ENCODE measurements at regions not wholly inside any gene's neighbourhood (a gene's known extent, or its start where the extent isn't known, plus 50 kb on each side); places are given as distances from the start of the nearest gene placed in this dataset.

GRCh38 chr6:120348926-120349325, 985.4 kb downstream of the TBC1D32 start:
- intact Hi-C loops (cut with micrococcal nuclease; ENCODE audit: unreplicated experiment): no loop called here
- DNase-seq (ENCODE audit: low spot score): no peak
- ChIA-PET CTCF (ENCODE audit: unreplicated experiment) (no interaction called here), POLR2A (no interaction called here)
- H3K4me3 ChIP-seq (ENCODE audit: low read depth, low read length, poor library complexity, severe bottlenecking): no peak overlapping the region
- H3K4me2 ChIP-seq (ENCODE audit: low read length): no peak overlapping the region
- no peak overlapping the region for H2AFZ ChIP-seq (ENCODE audit: low read length)
- TF ChIP-seq CTCF (conservative IDR thresholded peaks at IDR 0.05; ENCODE audit: low read length) (no peak), EZH2phosphoT487 (IDR thresholded peaks at IDR 0.05; ENCODE audit: borderline replicate concordance, low read depth, low read length) (no peak)
- no peaks in the 10 kb centered on the region for H3K9me3 ChIP-seq (ENCODE audit: low read length)
- H3K9me2 ChIP-seq (ENCODE audit: insufficient read depth, low read length): no peaks in the 10 kb centered on the region
- no TSS peak for BruUV-seq (replicated peaks)
- no peak overlapping the region for H3K27ac ChIP-seq (ENCODE audit: low read depth, low read length, poor library complexity, severe bottlenecking)
- H4K20me1 ChIP-seq (ENCODE audit: insufficient read depth, low read length): no peaks in the 10 kb centered on the region
- H3K36me3 ChIP-seq (ENCODE audit: insufficient read depth, low read length): no peaks in the 10 kb centered on the region
- H3K79me2 ChIP-seq (ENCODE audit: insufficient read depth, low read depth, low read length): no peaks in the 10 kb centered on the region
- H3K4me1 ChIP-seq (ENCODE audit: insufficient read depth, low read length, poor library complexity, severe bottlenecking): no peaks in the 10 kb centered on the region

- CTCF ChIA-PET (ENCODE audit: unreplicated experiment): no interaction called here
- intact Hi-C loops (cut with micrococcal nuclease; ENCODE audit: unreplicated experiment): no loop called here
- H3K9me3 ChIP-seq (ENCODE audit: low read length): no peaks in the 10 kb centered on the region
- H3K9me2 ChIP-seq (ENCODE audit: insufficient read depth, low read length): no peaks in the 10 kb centered on the region
- H3K4me1 ChIP-seq (ENCODE audit: insufficient read depth, low read length, poor library complexity, severe bottlenecking): no peaks in the 10 kb centered on the region
- BruUV-seq (replicated peaks): no TSS peak
- TF ChIP-seq EZH2phosphoT487 (IDR thresholded peaks at IDR 0.05; ENCODE audit: borderline replicate concordance, low read depth, low read length): no peak
- TF ChIP-seq CTCF (conservative IDR thresholded peaks at IDR 0.05; ENCODE audit: low read length): no peak
- H3K27ac ChIP-seq (ENCODE audit: low read depth, low read length, poor library complexity, severe bottlenecking): no peak overlapping the region
- no peaks in the 10 kb centered on the region for H3K79me2 ChIP-seq (ENCODE audit: insufficient read depth, low read depth, low read length)
- DNase-seq (ENCODE audit: low spot score): no peak
- no peak overlapping the region for H3K4me3 ChIP-seq (ENCODE audit: low read depth, low read length, poor library complexity, severe bottlenecking)
- no peak overlapping the region for H3K4me2 ChIP-seq (ENCODE audit: low read length)
- POLR2A ChIA-PET: interaction anchor here (0.7 kb wide), 1 partner anchor 380 kb away, joined by 5 read pairs; no protein-coding TSS in a partner anchor
- no peaks in the 10 kb centered on the region for H4K20me1 ChIP-seq (ENCODE audit: insufficient read depth, low read length)
- no peaks in the 10 kb centered on the region for H3K36me3 ChIP-seq (ENCODE audit: insufficient read depth, low read length)
- H2AFZ ChIP-seq (ENCODE audit: low read length): no peak overlapping the region
These were observed 979.0 kb upstream of the MAN1A1 start for GRCh38 chr6:120328521-120328920.

- BruUV-seq (replicated peaks): no TSS peak
- intact Hi-C loops (cut with micrococcal nuclease; ENCODE audit: unreplicated experiment): no loop called here
- POLR2A ChIA-PET: interaction anchor here (0.6 kb wide), 1 partner anchor 134 kb away, joined by 3 read pairs; no protein-coding TSS in a partner anchor
- Histone ChIP-seq H3K4me3 (ENCODE audit: low read depth, low read length, poor library complexity, severe bottlenecking) (no peak overlapping the region), H4K20me1 (ENCODE audit: insufficient read depth, low read length) (no peaks in the 10 kb centered on the region), H3K27ac (ENCODE audit: low read depth, low read length, poor library complexity, severe bottlenecking) (no peak overlapping the region), H3K4me1 (ENCODE audit: insufficient read depth, low read length, poor library complexity, severe bottlenecking) (no peaks in the 10 kb centered on the region), H3K9me3 (ENCODE audit: low read length) (no peaks in the 10 kb centered on the region), H3K9me2 (ENCODE audit: insufficient read depth, low read length) (no peaks in the 10 kb centered on the region), H3K79me2 (ENCODE audit: insufficient read depth, low read depth, low read length) (no peaks in the 10 kb centered on the region), H3K36me3 (ENCODE audit: insufficient read depth, low read length) (no peaks in the 10 kb centered on the region), H2AFZ (ENCODE audit: low read length) (no peak overlapping the region), H3K4me2 (ENCODE audit: low read length) (no peak overlapping the region)
- no peak for DNase-seq (ENCODE audit: low spot score)
- CTCF ChIA-PET (ENCODE audit: unreplicated experiment): no interaction called here
- TF ChIP-seq EZH2phosphoT487 (IDR thresholded peaks at IDR 0.05; ENCODE audit: borderline replicate concordance, low read depth, low read length) (no peak), CTCF (conservative IDR thresholded peaks at IDR 0.05; ENCODE audit: low read length) (no peak)
These were observed 971.1 kb upstream of the MAN1A1 start for GRCh38 chr6:120320481-120321162.
